Renal cortical epithelial cell (primary cell): ENCODE measurements at regions not wholly inside any gene's neighbourhood (a gene's known extent, or its start where the extent isn't known, plus 50 kb on each side); places are given as distances from the start of the nearest gene placed in this dataset.

Source experiments
- DNase-seq: peaks from one replicate; pipeline ENCODE4 v3.0.0-alpha.2; 2011; ENCODE audit warnings: low read depth

- no peak for DNase-seq
Measured at GRCh38 chr9:89902450-89903140, 297.8 kb downstream of the GADD45G start.

- no peak for DNase-seq
Measured at GRCh38 chr9:89903141-89903475, 298.3 kb downstream of the GADD45G start.

- no peak for DNase-seq
Measured at GRCh38 chr9:89905606-89906338, 301.0 kb downstream of the GADD45G start.

- no peak for DNase-seq
Measured at GRCh38 chr9:89911721-89912604, 307.2 kb downstream of the GADD45G start.

GRCh38 chr9:89912605-89912953, 307.8 kb downstream of the GADD45G start:
- no peak for DNase-seq

GRCh38 chr9:89915187-89915586, 310.4 kb downstream of the GADD45G start:
- no peak for DNase-seq

- peak; percentile 2 for DNase-seq
Measured at GRCh38 chr9:89916001-89916597, 311.3 kb downstream of the GADD45G start.

- DNase-seq, result no peak
Measured at GRCh38 chr9:89917861-89918260, 313.0 kb downstream of the GADD45G start.

- no peak for DNase-seq
Measured at GRCh38 chr9:89919171-89919681, 314.4 kb downstream of the GADD45G start.

GRCh38 chr9:89920131-89920530, 315.3 kb downstream of the GADD45G start:
- no peak for DNase-seq

- DNase-seq, result no peak
Measured at GRCh38 chr9:89920951-89921350, 316.1 kb downstream of the GADD45G start.

- DNase-seq, result no peak
Measured at GRCh38 chr9:89922099-89922498, 317.3 kb downstream of the GADD45G start.

GRCh38 chr9:89923174-89923573, 318.4 kb downstream of the GADD45G start:
- DNase-seq, result no peak

- DNase-seq, result peak; percentile 1
Measured at GRCh38 chr9:89923961-89924504, 319.2 kb downstream of the GADD45G start.

- no peak for DNase-seq
Measured at GRCh38 chr9:89924611-89925010, 319.8 kb downstream of the GADD45G start.

- DNase-seq, result no peak
Measured at GRCh38 chr9:89926167-89926566, 321.4 kb downstream of the GADD45G start.

GRCh38 chr9:89926691-89927220, 321.9 kb downstream of the GADD45G start:
- DNase-seq, result no peak

- DNase-seq, result no peak
Measured at GRCh38 chr9:89928106-89928505, 323.3 kb downstream of the GADD45G start.

- no peak for DNase-seq
Measured at GRCh38 chr9:89928521-89929275, 323.9 kb downstream of the GADD45G start.

- DNase-seq, result no peak
Measured at GRCh38 chr9:89929315-89929672, 324.5 kb downstream of the GADD45G start.
